HG02623 (cell line): ENCODE measurements at regions not wholly inside any gene's neighbourhood (a gene's known extent, or its start where the extent isn't known, plus 50 kb on each side); places are given as distances from the start of the nearest gene placed in this dataset.
"Not testable (repeated sequence)": the region's sequence is repeated elsewhere in the genome, so short reads cannot be mapped to it uniquely, and the experiment has no call there.

Experiments used
- ATAC-seq: cut with Tn5 transposase; IDR thresholded peaks from one replicate; pipeline ENCODE4 v1.9.1; 2021; ENCODE audit warnings: moderate library complexity; ENCODE audit not compliant: unreplicated experiment

DNA sequence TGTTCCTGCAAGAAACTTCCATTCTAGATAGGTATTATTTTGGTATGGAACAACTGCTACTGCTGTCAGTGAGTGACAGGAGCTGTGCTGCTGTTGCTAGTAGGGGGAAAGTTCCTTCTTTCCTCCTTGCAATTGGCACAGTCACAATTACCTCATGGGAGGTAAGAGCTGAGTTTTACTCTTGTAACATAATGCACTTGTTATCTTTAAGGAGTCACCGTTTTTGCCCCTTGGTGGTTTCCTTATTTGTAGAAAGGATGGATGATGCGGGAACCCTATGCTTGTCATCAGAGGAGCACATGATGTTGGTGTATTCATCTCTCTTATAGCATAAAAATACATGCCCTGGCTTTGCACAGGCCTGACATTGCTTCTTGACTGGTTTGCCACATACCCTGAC lies 234.7 kb upstream of the NPY start:
- no peak for ATAC-seq

DNA sequence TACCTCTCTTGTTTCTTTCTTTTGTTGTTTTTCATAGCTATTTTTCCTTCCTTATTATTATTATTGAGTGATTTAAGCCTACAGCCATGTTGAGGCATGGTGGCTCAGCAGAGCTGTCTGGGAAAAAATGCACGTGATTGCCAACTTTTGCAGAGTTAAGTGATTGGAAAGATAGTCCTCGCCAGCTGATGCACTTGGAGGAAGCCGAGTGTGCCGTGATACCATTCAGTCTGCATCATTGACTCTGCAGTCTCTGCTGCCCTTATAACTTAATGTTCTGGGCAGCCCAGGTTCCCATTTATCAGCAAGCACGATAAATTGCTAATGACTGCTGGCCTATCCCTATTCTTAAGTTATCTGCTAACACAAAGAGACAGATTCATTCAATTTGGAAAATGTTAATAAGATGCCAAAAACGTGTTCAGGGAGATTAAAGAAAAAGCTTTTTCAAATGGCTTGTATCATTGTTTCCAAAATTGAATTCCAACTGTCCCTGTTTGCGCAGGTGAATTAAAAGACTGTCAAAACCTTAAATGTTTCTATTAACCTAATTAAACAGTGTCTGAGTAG lies 232.9 kb upstream of the NPY start:
- no peak for ATAC-seq

DNA sequence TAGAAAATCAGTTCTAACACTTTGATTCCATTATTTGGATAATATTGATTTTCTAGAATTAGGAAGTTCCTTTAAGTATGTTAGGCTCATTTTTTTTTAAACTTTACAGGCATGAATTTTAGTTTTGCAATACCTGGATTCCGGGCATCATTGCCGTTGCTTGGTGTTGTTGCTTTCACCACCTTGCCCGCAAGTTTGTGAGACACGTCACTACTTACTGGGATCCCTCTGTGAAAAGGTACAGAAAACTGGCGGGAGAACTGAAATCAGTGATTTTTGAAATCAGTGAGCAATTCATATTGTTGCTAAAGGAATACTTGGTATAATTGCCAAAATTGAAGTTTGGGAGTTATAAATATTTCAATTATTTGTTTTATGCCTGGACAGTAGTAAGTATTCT lies 232.3 kb upstream of the NPY start:
- ATAC-seq: no peak

GRCh38 chr7:24052572-24053260 lies 231.3 kb upstream of the NPY start:
- ATAC-seq: no peak

DNA sequence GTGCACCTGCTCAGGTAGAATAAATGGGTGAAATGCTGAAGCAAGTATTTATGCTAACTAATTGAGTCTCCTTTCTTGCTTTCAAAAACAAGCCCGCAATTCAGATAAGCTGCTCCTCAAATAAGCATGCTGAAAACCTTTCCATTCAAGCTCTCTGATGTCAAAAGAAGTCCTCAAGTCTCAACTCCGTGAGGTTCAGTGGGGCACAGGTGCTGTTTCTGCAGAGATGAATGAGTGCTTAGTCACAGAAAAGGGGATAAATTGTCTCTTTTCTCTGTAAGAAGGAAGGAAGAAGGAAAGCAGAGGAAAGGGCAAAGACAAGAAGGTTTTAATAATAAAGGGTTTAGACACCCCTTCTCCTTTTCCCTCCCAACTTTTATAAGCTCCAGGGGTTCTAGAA lies 229.8 kb upstream of the NPY start:
- ATAC-seq: no peak

GRCh38 chr7:24057243-24057642 lies 226.7 kb upstream of the NPY start:
- ATAC-seq: no peak

DNA sequence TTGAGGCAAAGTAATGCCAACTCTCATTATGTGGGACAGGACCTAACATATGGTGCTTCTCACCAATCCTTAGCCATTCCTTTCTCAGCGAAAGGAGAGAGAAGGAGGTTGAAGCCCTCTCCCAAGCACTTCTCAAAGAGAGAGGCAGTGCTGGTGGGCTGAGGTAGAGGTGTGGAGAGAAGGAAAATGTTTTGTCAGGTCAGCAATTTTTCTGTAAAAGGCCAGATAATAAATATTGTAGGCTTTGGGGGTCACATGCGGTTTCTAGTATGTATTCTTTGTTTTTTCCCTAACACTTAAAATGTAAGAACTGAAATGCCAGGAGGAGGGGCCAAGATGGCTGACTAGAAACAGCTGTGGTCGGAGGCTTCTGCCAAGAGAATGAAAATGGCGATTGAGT lies 225.0 kb upstream of the NPY start:
- ATAC-seq: no peak

- ATAC-seq: no peak
Observed at GRCh38 chr7:24059775-24060174, 224.2 kb upstream of the NPY start.

- ATAC-seq: no peak
Observed at GRCh38 chr7:24063721-24064120, 220.3 kb upstream of the NPY start.

DNA sequence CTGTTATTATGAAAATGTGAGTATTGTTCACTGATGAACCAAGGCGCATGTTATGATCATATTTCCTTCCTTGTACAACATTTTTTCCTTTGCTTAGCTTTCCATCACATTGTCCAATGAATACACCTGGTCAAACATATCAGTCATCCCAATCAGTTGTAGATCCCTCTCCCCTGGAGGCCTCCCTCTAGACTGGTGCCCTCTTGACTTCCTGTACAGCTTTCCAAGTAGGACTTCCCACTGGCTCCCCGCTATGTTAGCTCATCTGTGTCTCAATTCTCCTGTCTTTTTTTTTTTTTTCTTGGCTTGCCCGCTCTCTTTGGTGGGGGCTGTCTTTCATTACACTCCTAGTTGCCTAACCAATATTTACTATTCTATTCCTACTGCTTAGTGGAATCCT lies 214.2 kb upstream of the NPY start:
- ATAC-seq: no peak

DNA sequence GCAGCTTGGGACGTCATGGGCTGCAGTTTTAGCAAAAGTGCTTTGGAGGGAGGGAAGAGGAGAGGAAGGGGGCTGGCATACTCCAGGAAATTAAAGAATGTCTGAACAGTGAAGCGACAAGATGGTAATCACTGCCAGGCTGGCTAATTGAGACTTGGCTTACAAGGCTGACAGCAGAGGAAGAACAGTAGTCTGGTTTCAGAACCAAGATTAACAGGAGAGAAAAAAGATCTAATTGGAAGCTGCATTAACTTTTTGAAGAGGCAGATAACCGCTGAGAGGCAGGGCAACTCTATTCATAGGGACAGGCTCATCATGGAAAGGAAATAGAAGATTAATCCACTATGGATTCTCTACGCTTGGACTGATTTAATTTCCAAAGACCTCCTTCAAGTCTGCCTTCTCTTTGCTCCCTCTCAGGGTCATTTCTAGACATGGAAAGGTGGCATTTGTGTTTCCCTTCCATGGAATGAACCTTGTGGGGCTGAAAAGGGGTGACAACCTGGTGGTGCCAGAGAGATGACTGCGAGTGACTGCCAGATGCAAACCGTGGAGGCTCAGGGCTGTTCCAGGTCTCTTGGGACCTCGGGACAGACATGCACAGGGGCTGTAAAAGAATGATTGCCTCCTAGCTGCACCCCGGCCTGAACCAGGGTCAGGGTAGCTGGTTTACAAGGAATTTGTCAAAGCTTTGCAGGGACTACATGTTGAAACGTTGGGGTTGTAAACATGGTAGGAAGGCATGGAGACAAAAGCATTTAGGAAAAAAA lies 210.2 kb upstream of the NPY start:
- ATAC-seq: no peak

- ATAC-seq: no peak
Observed at GRCh38 chr7:24075426-24075810, 208.6 kb upstream of the NPY start.

- no peak for ATAC-seq
Observed at GRCh38 chr7:24082826-24083225, 201.2 kb upstream of the NPY start.

GRCh38 chr7:24102988-24103387 lies 181.0 kb upstream of the NPY start:
- no peak for ATAC-seq

GRCh38 chr7:24108906-24109376 lies 175.0 kb upstream of the NPY start:
- ATAC-seq: peak; percentile 47

DNA sequence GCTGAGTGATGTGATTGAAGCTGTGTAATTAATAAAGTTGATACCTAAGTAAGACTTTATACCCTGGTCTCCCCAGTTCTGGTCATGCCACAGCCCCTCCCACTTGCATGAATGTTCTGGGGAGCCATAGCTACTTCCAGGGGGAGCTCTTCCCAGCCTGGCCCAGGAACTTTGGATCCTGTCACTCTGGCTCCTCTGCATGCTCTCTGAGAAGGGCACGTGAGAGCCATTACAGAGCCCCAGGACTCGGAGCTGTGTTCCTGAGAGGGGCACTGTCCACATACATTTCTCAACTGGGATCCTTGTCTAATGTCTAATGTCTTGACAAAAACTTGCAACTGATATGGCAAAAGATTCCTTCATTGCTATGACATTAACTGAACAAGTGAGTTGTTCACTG lies 173.9 kb upstream of the NPY start:
- no peak for ATAC-seq

DNA sequence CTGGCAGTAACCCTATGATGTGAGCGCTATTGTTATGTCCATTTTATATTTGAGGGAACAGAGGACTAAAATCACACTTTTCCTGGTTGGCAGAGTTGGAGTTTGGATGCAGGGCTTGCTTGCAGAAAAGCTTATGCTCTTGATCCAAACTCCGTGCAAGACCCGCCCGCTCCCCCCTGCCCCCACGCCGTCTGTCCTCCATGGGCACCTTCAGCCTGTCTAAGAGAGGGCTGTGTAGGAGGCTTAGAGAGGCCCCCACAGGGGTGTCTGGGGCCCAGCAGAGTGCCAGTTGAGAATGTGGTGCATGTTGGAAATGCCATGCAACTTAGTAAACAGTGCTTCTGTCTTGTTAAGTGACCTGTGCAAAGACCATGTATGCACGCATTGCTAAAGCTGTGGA lies 170.5 kb upstream of the NPY start:
- no peak for ATAC-seq

- no peak for ATAC-seq
Observed at GRCh38 chr7:24115661-24116060, 168.3 kb upstream of the NPY start.

- ATAC-seq: not testable (repeated sequence)
Observed at GRCh38 chr7:24117903-24118499, 166.0 kb upstream of the NPY start.

DNA sequence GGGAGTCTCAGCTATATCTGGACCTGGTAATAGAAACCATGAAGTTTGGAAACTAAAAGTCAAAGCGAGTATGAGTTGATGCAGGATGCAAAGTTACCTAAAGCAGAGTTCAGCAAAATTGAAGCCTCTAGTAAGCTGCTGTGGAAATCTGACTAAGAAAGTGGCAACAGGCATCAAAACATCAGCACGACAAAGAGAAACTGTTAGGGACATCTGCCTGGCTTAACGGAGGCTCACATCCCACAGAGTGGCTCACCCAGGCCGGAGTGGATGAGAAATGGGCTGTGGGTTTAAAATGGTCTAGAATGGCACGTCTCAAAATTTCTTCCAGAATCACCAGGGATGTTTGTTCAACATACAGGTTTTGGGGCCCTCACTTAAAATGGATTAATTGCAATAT lies 164.1 kb upstream of the NPY start:
- no peak for ATAC-seq

DNA sequence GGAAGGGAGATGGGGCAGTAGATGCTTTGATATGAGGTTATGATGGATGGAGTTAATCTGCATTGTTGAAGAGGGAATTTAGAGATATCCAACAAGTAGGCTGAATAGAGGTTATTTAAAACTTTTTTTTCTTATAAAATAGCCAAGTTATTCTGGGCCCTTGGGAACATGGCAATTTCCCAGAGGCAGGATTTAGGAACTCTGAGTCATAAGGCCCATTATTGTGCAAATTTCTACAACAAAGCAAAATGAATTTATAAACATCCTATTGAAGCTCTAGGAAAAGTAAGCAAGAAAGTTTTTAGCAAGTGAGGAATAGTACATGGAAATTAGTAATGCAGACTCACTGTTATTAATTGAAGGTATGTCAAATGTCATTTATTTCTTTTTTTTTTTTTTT lies 160.9 kb upstream of the NPY start:
- ATAC-seq: no peak

GRCh38 chr7:24125765-24126164 lies 158.2 kb upstream of the NPY start:
- ATAC-seq: no peak
